ENCODE measurements at regions not wholly inside any gene's neighbourhood (a gene's known extent, or its start where the extent isn't known, plus 50 kb on each side); places are given as distances from the start of the nearest gene placed in this dataset.
"Not testable (repeated sequence)": the region's sequence is repeated elsewhere in the genome, so short reads cannot be mapped to it uniquely, and the experiment has no call there.

GRCh38 chr17:70278844-70279462, 109.6 kb downstream of the KCNJ2 start:
- no peaks in the 10 kb centered on the region for H3K27me3 ChIP-seq (ENCODE audit: control insufficient read depth, insufficient read depth, low read length)
- no peak overlapping the region for H3K9ac ChIP-seq (ENCODE audit: low read depth, low read length)
- no peaks in the 10 kb centered on the region; the same call in 1 of the 2 replicates for H3K9me3 ChIP-seq (ENCODE audit: control insufficient read depth, insufficient read depth, low read length)
- no peak overlapping the region for H3K27ac ChIP-seq (ENCODE audit: low read depth, low read length)
- no peak overlapping the region for H3K4me3 ChIP-seq (ENCODE audit: low read depth, low read length)
- no peaks in the 10 kb centered on the region for H3K36me3 ChIP-seq (ENCODE audit: control insufficient read depth, insufficient read depth, low read length)
- H3K4me1 ChIP-seq (ENCODE audit: control insufficient read depth, insufficient read depth, low read length): no peaks in the 10 kb centered on the region

DNA sequence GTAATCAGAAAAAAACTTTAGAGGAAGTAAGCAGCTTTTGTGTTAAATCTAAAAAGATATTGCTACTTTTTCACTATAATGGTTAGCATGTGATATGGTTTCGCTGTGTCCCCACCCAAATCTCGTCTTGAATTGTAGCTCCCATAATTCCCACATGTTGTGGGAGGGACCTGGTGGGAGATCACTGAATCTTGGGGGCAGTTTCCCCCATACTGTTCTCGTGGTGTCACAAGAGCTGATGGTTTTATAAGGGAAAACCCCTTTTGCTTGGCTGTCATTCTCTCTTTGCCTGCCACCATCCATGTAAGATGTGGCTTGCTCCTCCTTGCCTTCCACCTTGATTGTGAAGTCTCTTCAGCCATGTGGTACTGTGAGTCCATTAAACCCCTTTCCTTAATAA, 117.1 kb downstream of the KCNJ2 start:
- no peak overlapping the region for H3K27ac ChIP-seq (ENCODE audit: low read depth, low read length)
- H3K9me3 ChIP-seq (ENCODE audit: control insufficient read depth, insufficient read depth, low read length): no peaks in the 10 kb centered on the region; the same call in 1 of the 2 replicates
- no peak overlapping the region for H3K4me3 ChIP-seq (ENCODE audit: low read depth, low read length)
- H3K27me3 ChIP-seq (ENCODE audit: control insufficient read depth, insufficient read depth, low read length): no peaks in the 10 kb centered on the region
- H3K9ac ChIP-seq (ENCODE audit: low read depth, low read length): no peak overlapping the region
- no peaks in the 10 kb centered on the region for H3K4me1 ChIP-seq (ENCODE audit: control insufficient read depth, insufficient read depth, low read length)
- H3K36me3 ChIP-seq (ENCODE audit: control insufficient read depth, insufficient read depth, low read length): no peaks in the 10 kb centered on the region

GRCh38 chr17:70288540-70289290, 119.4 kb downstream of the KCNJ2 start:
- H3K27me3 ChIP-seq (ENCODE audit: control insufficient read depth, insufficient read depth, low read length): no peaks in the 10 kb centered on the region
- H3K9ac ChIP-seq (ENCODE audit: low read depth, low read length): no peak overlapping the region
- H3K27ac ChIP-seq (ENCODE audit: low read depth, low read length): no peak overlapping the region
- no peaks in the 10 kb centered on the region for H3K9me3 ChIP-seq (ENCODE audit: control insufficient read depth, insufficient read depth, low read length)
- H3K4me1 ChIP-seq (ENCODE audit: control insufficient read depth, insufficient read depth, low read length): no peaks in the 10 kb centered on the region
- no peaks in the 10 kb centered on the region for H3K36me3 ChIP-seq (ENCODE audit: control insufficient read depth, insufficient read depth, low read length)
- no peak overlapping the region for H3K4me3 ChIP-seq (ENCODE audit: low read depth, low read length)

GRCh38 chr17:70290770-70291169, 121.4 kb downstream of the KCNJ2 start:
- Histone ChIP-seq H3K9me3 (ENCODE audit: control insufficient read depth, insufficient read depth, low read length) (peaks cover 2% of the 10 kb centered on the region; the same call in 1 of the 2 replicates), H3K4me3 (ENCODE audit: low read depth, low read length) (no peak overlapping the region), H3K9ac (ENCODE audit: low read depth, low read length) (no peak overlapping the region), H3K36me3 (ENCODE audit: control insufficient read depth, insufficient read depth, low read length) (no peaks in the 10 kb centered on the region), H3K27ac (ENCODE audit: low read depth, low read length) (no peak overlapping the region), H3K4me1 (ENCODE audit: control insufficient read depth, insufficient read depth, low read length) (peaks cover 5% of the 10 kb centered on the region), H3K27me3 (ENCODE audit: control insufficient read depth, insufficient read depth, low read length) (no peaks in the 10 kb centered on the region)

DNA sequence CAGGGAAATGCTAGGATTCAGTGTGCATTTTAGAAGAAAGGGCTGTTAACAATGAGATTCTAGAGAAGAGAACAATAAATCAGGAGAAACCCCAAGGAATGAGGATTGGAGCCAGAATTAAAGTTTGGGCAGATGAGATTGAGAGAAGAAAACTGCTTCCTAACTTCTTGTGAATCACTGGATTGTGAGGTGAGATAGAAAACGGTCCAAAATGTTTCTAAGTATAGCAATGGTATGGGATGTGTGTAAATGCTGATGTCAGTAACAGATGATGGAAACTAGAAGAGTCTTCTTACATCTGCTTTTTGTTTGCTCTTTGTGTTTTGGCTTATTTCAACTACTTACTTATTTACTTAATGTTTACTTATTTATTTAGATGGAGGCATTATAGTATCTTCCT, 123.0 kb downstream of the KCNJ2 start:
- no peak overlapping the region for H3K27ac ChIP-seq (ENCODE audit: low read depth, low read length)
- no peaks in the 10 kb centered on the region for H3K27me3 ChIP-seq (ENCODE audit: control insufficient read depth, insufficient read depth, low read length)
- no peak overlapping the region for H3K4me3 ChIP-seq (ENCODE audit: low read depth, low read length)
- peaks cover 5% of the 10 kb centered on the region for H3K4me1 ChIP-seq (ENCODE audit: control insufficient read depth, insufficient read depth, low read length)
- no peaks in the 10 kb centered on the region for H3K36me3 ChIP-seq (ENCODE audit: control insufficient read depth, insufficient read depth, low read length)
- H3K9me3 ChIP-seq (ENCODE audit: control insufficient read depth, insufficient read depth, low read length): peaks cover 2% of the 10 kb centered on the region
- no peak overlapping the region for H3K9ac ChIP-seq (ENCODE audit: low read depth, low read length)

DNA sequence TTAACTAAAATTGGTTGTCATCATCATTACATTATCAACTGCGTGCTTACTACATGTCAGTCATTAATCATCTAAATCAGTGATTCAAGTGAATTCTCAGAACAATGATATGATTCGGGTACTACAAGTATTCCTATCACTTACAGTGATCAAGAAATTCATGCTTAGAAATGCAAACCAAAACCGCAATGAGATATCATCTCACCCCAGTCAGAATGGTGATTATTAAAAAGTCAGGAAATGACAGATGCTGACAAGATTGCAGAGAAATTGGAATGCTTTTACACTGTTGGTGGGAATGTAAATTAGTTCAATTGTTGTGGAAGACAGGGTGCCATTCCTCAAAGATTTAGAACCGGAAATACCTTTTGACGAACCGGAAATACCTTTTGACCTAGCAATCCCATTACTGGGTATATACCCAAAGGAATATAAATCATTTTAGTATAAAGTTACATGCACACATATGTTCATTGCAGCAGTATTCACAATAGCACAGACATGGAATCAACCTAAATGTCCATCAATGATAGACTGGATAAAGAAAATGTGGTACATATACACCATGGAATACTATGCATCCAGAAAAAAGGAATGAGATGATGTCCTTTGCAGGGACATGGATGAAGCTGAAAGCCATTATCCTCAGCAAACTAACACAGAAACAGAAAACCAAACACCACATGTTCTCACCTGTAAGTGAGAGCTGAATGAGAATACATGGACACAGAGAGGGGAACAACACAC, 124.4 kb downstream of the KCNJ2 start:
- H3K36me3 ChIP-seq (ENCODE audit: control insufficient read depth, insufficient read depth, low read length); H3K4me1 ChIP-seq (ENCODE audit: control insufficient read depth, insufficient read depth, low read length); H3K9ac ChIP-seq (ENCODE audit: low read depth, low read length); H3K4me3 ChIP-seq (ENCODE audit: low read depth, low read length); H3K9me3 ChIP-seq (ENCODE audit: control insufficient read depth, insufficient read depth, low read length); H3K27me3 ChIP-seq (ENCODE audit: control insufficient read depth, insufficient read depth, low read length); H3K27ac ChIP-seq (ENCODE audit: low read depth, low read length): not testable (repeated sequence)

GRCh38 chr17:70295329-70295728, 126.0 kb downstream of the KCNJ2 start:
- peaks cover 5% of the 10 kb centered on the region for H3K4me1 ChIP-seq (ENCODE audit: control insufficient read depth, insufficient read depth, low read length)
- no peak overlapping the region for H3K27ac ChIP-seq (ENCODE audit: low read depth, low read length)
- H3K9ac ChIP-seq (ENCODE audit: low read depth, low read length): no peak overlapping the region
- H3K36me3 ChIP-seq (ENCODE audit: control insufficient read depth, insufficient read depth, low read length): no peaks in the 10 kb centered on the region
- no peak overlapping the region for H3K4me3 ChIP-seq (ENCODE audit: low read depth, low read length)
- H3K9me3 ChIP-seq (ENCODE audit: control insufficient read depth, insufficient read depth, low read length): peaks cover 2% of the 10 kb centered on the region
- no peaks in the 10 kb centered on the region for H3K27me3 ChIP-seq (ENCODE audit: control insufficient read depth, insufficient read depth, low read length)

DNA sequence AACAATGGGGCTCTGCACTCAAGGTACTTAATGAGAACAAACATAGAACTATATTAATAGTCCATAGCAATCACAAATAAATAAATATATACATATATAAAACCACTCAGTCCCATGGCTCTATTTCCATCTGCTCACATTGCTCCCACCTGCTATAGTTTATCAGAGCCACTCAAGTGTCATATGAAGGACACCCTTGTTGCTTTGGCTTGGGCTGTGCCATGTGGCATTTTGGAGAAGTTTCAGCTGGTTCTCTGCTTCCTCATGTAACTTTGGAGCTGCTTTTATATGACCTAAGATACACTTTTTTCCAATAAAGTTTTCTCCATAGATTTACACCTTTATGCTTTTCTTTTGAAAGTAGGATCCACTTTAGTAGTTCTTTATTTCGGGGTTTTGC, 126.4 kb downstream of the KCNJ2 start:
- no peaks in the 10 kb centered on the region for H3K36me3 ChIP-seq (ENCODE audit: control insufficient read depth, insufficient read depth, low read length)
- H3K4me1 ChIP-seq (ENCODE audit: control insufficient read depth, insufficient read depth, low read length): peaks cover 5% of the 10 kb centered on the region
- H3K27ac ChIP-seq (ENCODE audit: low read depth, low read length): no peak overlapping the region
- H3K27me3 ChIP-seq (ENCODE audit: control insufficient read depth, insufficient read depth, low read length): no peaks in the 10 kb centered on the region
- H3K9ac ChIP-seq (ENCODE audit: low read depth, low read length): no peak overlapping the region
- peaks cover 2% of the 10 kb centered on the region for H3K9me3 ChIP-seq (ENCODE audit: control insufficient read depth, insufficient read depth, low read length)
- H3K4me3 ChIP-seq (ENCODE audit: low read depth, low read length): no peak overlapping the region

GRCh38 chr17:70296456-70296855, 127.1 kb downstream of the KCNJ2 start:
- H3K27me3 ChIP-seq (ENCODE audit: control insufficient read depth, insufficient read depth, low read length): no peaks in the 10 kb centered on the region
- no peaks in the 10 kb centered on the region for H3K36me3 ChIP-seq (ENCODE audit: control insufficient read depth, insufficient read depth, low read length)
- H3K4me1 ChIP-seq (ENCODE audit: control insufficient read depth, insufficient read depth, low read length): peaks cover 5% of the 10 kb centered on the region
- no peak overlapping the region for H3K27ac ChIP-seq (ENCODE audit: low read depth, low read length)
- H3K9me3 ChIP-seq (ENCODE audit: control insufficient read depth, insufficient read depth, low read length): peaks cover 2% of the 10 kb centered on the region
- no peak overlapping the region for H3K4me3 ChIP-seq (ENCODE audit: low read depth, low read length)
- no peak overlapping the region for H3K9ac ChIP-seq (ENCODE audit: low read depth, low read length)

GRCh38 chr17:70297397-70297796, 128.1 kb downstream of the KCNJ2 start:
- Histone ChIP-seq H3K27ac (ENCODE audit: low read depth, low read length) (no peak overlapping the region), H3K4me3 (ENCODE audit: low read depth, low read length) (no peak overlapping the region), H3K27me3 (ENCODE audit: control insufficient read depth, insufficient read depth, low read length) (no peaks in the 10 kb centered on the region), H3K9me3 (ENCODE audit: control insufficient read depth, insufficient read depth, low read length) (peaks cover 2% of the 10 kb centered on the region), H3K36me3 (ENCODE audit: control insufficient read depth, insufficient read depth, low read length) (no peaks in the 10 kb centered on the region), H3K9ac (ENCODE audit: low read depth, low read length) (no peak overlapping the region), H3K4me1 (ENCODE audit: control insufficient read depth, insufficient read depth, low read length) (peaks cover 5% of the 10 kb centered on the region)

- H3K27ac ChIP-seq (ENCODE audit: low read depth, low read length): no peak overlapping the region
- H3K9ac ChIP-seq (ENCODE audit: low read depth, low read length): no peak overlapping the region
- H3K27me3 ChIP-seq (ENCODE audit: control insufficient read depth, insufficient read depth, low read length): no peaks in the 10 kb centered on the region
- H3K4me1 ChIP-seq (ENCODE audit: control insufficient read depth, insufficient read depth, low read length): peaks cover 5% of the 10 kb centered on the region
- H3K36me3 ChIP-seq (ENCODE audit: control insufficient read depth, insufficient read depth, low read length): no peaks in the 10 kb centered on the region
- no peak overlapping the region for H3K4me3 ChIP-seq (ENCODE audit: low read depth, low read length)
- peaks cover 2% of the 10 kb centered on the region for H3K9me3 ChIP-seq (ENCODE audit: control insufficient read depth, insufficient read depth, low read length)
Observed at GRCh38 chr17:70298929-70299531, 129.7 kb downstream of the KCNJ2 start.

All from HUES48 (cell line).